Glutamatergic neuron (in vitro differentiated cells): ENCODE measurements at regions not wholly inside any gene's neighbourhood (a gene's known extent, or its start where the extent isn't known, plus 50 kb on each side); places are given as distances from the start of the nearest gene placed in this dataset.

Experiments used
- DNase-seq: peaks from one replicate; pipeline ENCODE4 v3.0.0; 2022
- H3K27ac Mint-ChIP-seq: one replicate; pipeline ENCODE4 v1.8.0; 2020; ENCODE audit warnings: mild to moderate bottlenecking, mixed read lengths, inconsistent platforms; ENCODE audit not compliant: unreplicated experiment
- H3K27me3 Mint-ChIP-seq: one replicate; pipeline ENCODE4 v1.8.0; 2020; ENCODE audit warnings: mild to moderate bottlenecking, moderate library complexity, mixed read lengths, inconsistent platforms; ENCODE audit not compliant: unreplicated experiment
- H3K36me3 Mint-ChIP-seq: one replicate; pipeline ENCODE4 v1.8.0; 2020; ENCODE audit warnings: mild to moderate bottlenecking, mixed read lengths, inconsistent platforms; ENCODE audit not compliant: unreplicated experiment
- H3K4me1 Mint-ChIP-seq: one replicate; pipeline ENCODE4 v1.8.0; 2020; ENCODE audit warnings: mild to moderate bottlenecking, low read depth, mixed read lengths, inconsistent platforms; ENCODE audit not compliant: unreplicated experiment
- H3K4me3 Mint-ChIP-seq: one replicate; pipeline ENCODE4 v1.8.0; 2020; ENCODE audit warnings: mild to moderate bottlenecking, mixed read lengths, inconsistent platforms; ENCODE audit not compliant: unreplicated experiment
- H3K9me3 Mint-ChIP-seq: one replicate; pipeline ENCODE4 v1.8.0; 2020; ENCODE audit warnings: mild to moderate bottlenecking, moderate library complexity, mixed read lengths, inconsistent platforms; ENCODE audit not compliant: unreplicated experiment
- CTCF ChIP-seq: fragments of 200-600 bp; sonication (generic); IDR thresholded peaks from one replicate; pipeline ENCODE4 v1.5.0; 2021; ENCODE audit not compliant: partially characterized antibody, unreplicated experiment

GRCh38 chr4:17203797-17204196 lies 305.4 kb upstream of the LDB2 start:
- H3K9me3 Mint-ChIP-seq = no peaks in the 10 kb centered on the region
- no peak overlapping the region for H3K4me3 Mint-ChIP-seq
- no peak for DNase-seq
- no peaks in the 10 kb centered on the region for H3K36me3 Mint-ChIP-seq
- no peak overlapping the region for H3K27ac Mint-ChIP-seq
- no peaks in the 10 kb centered on the region for H3K4me1 Mint-ChIP-seq
- no peak for TF ChIP-seq CTCF
- no peaks in the 10 kb centered on the region for H3K27me3 Mint-ChIP-seq

GRCh38 chr4:17197070-17197469 lies 298.6 kb upstream of the LDB2 start:
- H3K4me3 Mint-ChIP-seq = no peak overlapping the region
- H3K36me3 Mint-ChIP-seq = no peaks in the 10 kb centered on the region
- DNase-seq = no peak
- no peaks in the 10 kb centered on the region for H3K9me3 Mint-ChIP-seq
- H3K27me3 Mint-ChIP-seq = no peaks in the 10 kb centered on the region
- no peak overlapping the region for H3K27ac Mint-ChIP-seq
- no peak for TF ChIP-seq CTCF
- H3K4me1 Mint-ChIP-seq = no peaks in the 10 kb centered on the region

- Mint-ChIP-seq H3K4me1 (no peaks in the 10 kb centered on the region), H3K4me3 (no peak overlapping the region), H3K9me3 (no peaks in the 10 kb centered on the region), H3K27me3 (no peaks in the 10 kb centered on the region), H3K36me3 (peaks cover under 1% of the 10 kb centered on the region), H3K27ac (no peak overlapping the region)
- TF ChIP-seq CTCF = no peak
- DNase-seq = no peak
These were observed 297.2 kb upstream of the LDB2 start for GRCh38 chr4:17195461-17196275.

GRCh38 chr4:17194586-17194985 lies 296.1 kb upstream of the LDB2 start:
- TF ChIP-seq CTCF = no peak
- H3K27ac Mint-ChIP-seq = no peak overlapping the region
- H3K36me3 Mint-ChIP-seq = peaks cover 8% of the 10 kb centered on the region
- H3K4me3 Mint-ChIP-seq = no peak overlapping the region
- no peaks in the 10 kb centered on the region for H3K4me1 Mint-ChIP-seq
- no peak for DNase-seq
- no peaks in the 10 kb centered on the region for H3K27me3 Mint-ChIP-seq
- no peaks in the 10 kb centered on the region for H3K9me3 Mint-ChIP-seq

GRCh38 chr4:17189759-17190158 lies 291.3 kb upstream of the LDB2 start:
- Mint-ChIP-seq H3K9me3 (no peaks in the 10 kb centered on the region), H3K36me3 (peaks cover 8% of the 10 kb centered on the region), H3K4me1 (peaks cover 6% of the 10 kb centered on the region), H3K4me3 (no peak overlapping the region), H3K27ac (no peak overlapping the region), H3K27me3 (no peaks in the 10 kb centered on the region)
- TF ChIP-seq CTCF = no peak
- DNase-seq = no peak
